HEK293T (cell line): ENCODE measurements at regions not wholly inside any gene's neighbourhood (a gene's known extent, or its start where the extent isn't known, plus 50 kb on each side); places are given as distances from the start of the nearest gene placed in this dataset.

Experiments
- CTBP1 ChIP-seq: fragments of 450-650 bp; IDR thresholded peaks from 2 replicates; pipeline ENCODE4 v1.6.1; 2016; ENCODE audit warnings: borderline replicate concordance
- ELF4 ChIP-seq: fragments of 450-650 bp; IDR thresholded peaks from 2 replicates; pipeline ENCODE4 v1.6.1; 2017; ENCODE audit warnings: antibody characterized with exemption
- FOXA1 ChIP-seq: fragments of 450-650 bp; IDR thresholded peaks from 2 replicates; pipeline ENCODE4 v1.6.1; 2016; ENCODE audit warnings: mild to moderate bottlenecking
- SUZ12 ChIP-seq: fragments of 450-650 bp; IDR thresholded peaks from 2 replicates; pipeline ENCODE4 v1.6.1; 2016; ENCODE audit warnings: mild to moderate bottlenecking
- ZNF384 ChIP-seq: fragments of 450-650 bp; IDR thresholded peaks from 2 replicates; pipeline ENCODE4 v1.6.1; 2016

GRCh38 chr1:37305108-37305507 is 169.3 kb upstream of the ZC3H12A start:
- no peak for TF ChIP-seq CTBP1
- no peak for TF ChIP-seq SUZ12
- no peak for TF ChIP-seq ZNF384
- TF ChIP-seq FOXA1: no peak
- TF ChIP-seq ELF4: no peak
